GM18951 (cell line): ENCODE measurements at regions not wholly inside any gene's neighbourhood (a gene's known extent, or its start where the extent isn't known, plus 50 kb on each side); places are given as distances from the start of the nearest gene placed in this dataset.
"Not testable (repeated sequence)": the region's sequence is repeated elsewhere in the genome, so short reads cannot be mapped to it uniquely, and the experiment has no call there.

ENCODE experiments used
- POLR2A ChIP-seq: IDR thresholded peaks from 4 replicates; pipeline ENCODE4 v1.6.1; 2011; ENCODE audit warnings: mild to moderate bottlenecking; ENCODE audit not compliant: insufficient read length, insufficient read depth; ENCODE audit errors: extremely low read depth
- in situ Hi-C: fragments of 300-500 bp; cut with MboI; formaldehyde crosslinking; loops from one replicate; pipeline ENCODE4 v1.12.0; 2022; ENCODE audit warnings: low sequenced_read_pairs, mixed read lengths, inconsistent platforms; ENCODE audit not compliant: unreplicated experiment

- TF ChIP-seq POLR2A = no peak
- in situ Hi-C loops = no loop called here
These were observed 60.9 kb upstream of the EEF2KMT start for GRCh38 chr16:5158494-5158893.

- in situ Hi-C loops = not testable (repeated sequence)
These were observed 58.9 kb upstream of the EEF2KMT start for GRCh38 chr16:5156486-5156885.

GRCh38 chr16:5154006-5154405 lies 56.4 kb upstream of the EEF2KMT start:
- in situ Hi-C loops = not testable (repeated sequence)

- in situ Hi-C loops = not testable (repeated sequence)
These were observed 53.8 kb upstream of the EEF2KMT start for GRCh38 chr16:5151409-5151808.
